GM12872 (cell line): ENCODE measurements at regions not wholly inside any gene's neighbourhood (a gene's known extent, or its start where the extent isn't known, plus 50 kb on each side); places are given as distances from the start of the nearest gene placed in this dataset.

ENCODE experiments used
- TF ChIP-seq, protein P1 (sequence below): IDR thresholded peaks from 3 replicates; pipeline ENCODE4 v1.5.1; 2011; ENCODE audit warnings: low read depth, mild to moderate bottlenecking, low read length, moderate library complexity; ENCODE audit not compliant: insufficient read depth

DNA sequence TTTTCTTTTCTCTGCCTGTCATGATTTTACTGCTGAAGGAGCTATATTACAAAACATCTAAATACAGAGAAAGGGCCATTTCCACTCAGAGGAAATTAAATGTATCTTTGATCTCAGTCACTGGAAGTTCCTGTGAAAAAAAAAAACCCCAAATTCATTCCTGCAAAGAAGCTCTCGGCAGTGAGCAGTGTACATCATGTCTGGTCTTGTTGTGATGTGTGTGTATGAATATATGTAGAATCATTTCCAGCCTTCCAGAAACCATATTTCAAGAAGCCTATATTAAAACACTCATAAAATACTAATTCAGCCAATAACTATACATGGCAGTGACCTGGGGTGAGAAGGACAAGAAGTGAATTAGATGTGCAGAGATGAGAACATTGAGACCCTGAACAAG, 393.2 kb upstream of the TENM4 start:
- TF ChIP-seq, protein P1, sequence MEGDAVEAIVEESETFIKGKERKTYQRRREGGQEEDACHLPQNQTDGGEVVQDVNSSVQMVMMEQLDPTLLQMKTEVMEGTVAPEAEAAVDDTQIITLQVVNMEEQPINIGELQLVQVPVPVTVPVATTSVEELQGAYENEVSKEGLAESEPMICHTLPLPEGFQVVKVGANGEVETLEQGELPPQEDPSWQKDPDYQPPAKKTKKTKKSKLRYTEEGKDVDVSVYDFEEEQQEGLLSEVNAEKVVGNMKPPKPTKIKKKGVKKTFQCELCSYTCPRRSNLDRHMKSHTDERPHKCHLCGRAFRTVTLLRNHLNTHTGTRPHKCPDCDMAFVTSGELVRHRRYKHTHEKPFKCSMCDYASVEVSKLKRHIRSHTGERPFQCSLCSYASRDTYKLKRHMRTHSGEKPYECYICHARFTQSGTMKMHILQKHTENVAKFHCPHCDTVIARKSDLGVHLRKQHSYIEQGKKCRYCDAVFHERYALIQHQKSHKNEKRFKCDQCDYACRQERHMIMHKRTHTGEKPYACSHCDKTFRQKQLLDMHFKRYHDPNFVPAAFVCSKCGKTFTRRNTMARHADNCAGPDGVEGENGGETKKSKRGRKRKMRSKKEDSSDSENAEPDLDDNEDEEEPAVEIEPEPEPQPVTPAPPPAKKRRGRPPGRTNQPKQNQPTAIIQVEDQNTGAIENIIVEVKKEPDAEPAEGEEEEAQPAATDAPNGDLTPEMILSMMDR, result no peak

DNA sequence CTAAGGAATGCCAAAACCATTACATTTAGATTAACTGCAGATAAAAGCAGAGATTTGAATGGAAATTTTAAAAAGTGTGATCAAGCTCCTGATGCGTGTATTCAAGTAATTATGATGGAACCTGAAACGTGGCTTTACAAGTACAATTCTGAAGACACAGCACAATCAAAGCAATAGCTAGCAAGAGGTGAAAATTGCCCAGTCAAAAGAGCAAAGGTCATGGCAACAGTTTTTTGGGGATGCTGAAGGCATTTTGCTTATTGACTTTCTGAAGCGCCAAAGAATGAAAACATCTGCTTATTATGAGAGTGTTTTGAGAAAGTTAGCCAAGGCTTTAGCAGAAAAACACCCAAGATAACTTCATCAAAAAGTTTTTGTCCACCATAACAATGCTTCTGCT, 389.6 kb upstream of the TENM4 start:
- TF ChIP-seq, protein P1, result no peak

DNA sequence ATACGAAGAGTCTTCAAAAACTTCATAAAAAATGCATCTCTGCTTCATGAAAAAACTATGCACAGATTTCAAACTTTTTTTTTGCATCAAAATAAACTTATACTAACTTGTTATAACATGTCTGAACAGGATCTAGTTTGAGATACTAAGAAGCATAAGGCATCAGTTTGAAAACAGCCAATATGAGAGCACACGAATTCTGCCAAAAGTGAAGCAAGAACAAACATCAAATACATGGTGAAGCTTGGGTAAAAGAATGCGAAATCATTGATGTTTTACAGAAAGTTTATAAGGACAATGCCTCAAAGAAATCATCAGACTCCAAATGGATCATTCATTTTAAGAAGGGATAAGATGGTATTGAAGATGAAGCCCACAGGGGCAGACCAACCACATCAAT, 389.1 kb upstream of the TENM4 start:
- TF ChIP-seq, protein P1, result no peak

DNA sequence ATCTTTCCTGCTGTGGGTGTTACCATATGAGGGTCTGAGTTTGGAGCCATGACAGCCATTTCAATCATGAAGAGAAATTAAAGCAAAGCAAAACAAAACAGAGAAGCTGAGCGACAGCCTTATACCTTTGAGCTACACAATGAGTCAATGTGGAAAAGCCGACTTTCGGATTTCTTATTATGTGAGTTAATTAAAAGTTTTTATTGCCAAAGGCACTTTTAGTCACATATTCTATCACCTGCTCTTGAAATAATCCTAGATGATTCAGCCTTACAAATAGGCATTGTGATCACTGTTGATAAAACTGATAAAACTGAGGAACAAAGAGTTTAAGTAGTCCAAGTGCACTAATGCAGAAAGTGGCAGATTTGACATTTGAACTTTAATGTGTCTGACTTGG, 381.9 kb upstream of the TENM4 start:
- TF ChIP-seq, protein P1, result no peak

DNA sequence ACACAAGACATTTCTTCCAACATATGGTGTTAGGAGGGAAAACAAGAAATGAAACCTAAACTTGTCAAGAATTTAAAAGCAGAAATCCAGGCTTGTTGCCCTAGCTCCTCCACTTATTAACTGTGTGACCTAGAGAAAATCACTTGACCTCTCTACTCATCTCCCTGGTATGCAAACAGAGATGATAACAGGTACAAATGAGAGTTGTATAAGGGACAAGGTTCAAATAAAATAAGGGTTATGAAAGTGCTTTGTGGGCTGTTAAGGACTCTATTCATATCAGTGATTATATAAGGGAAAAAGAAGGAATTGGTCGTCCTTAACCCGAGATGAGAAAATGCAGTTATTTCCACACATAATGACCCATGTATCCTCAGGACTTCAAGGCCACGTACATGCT, 372.7 kb upstream of the TENM4 start:
- TF ChIP-seq, protein P1, result no peak

DNA sequence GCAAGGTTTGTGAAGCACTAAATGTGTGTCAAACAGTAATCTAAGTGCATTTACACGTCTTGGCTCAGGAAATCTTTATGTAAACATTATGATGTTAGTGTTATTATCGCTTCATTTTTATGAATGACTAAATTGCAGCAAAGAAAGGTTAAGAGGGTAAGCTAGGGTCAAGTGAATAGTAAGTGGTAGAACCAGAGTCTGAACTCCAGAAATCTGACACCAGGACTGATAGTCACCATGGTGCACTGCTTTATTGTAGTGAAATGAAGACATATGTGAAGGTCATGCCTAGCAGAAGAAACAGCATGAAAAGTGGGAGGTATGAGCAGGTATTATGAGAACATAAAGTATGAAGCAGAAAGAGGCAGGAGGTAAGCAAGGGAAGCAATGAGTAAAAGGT, 368.7 kb upstream of the TENM4 start:
- TF ChIP-seq, protein P1, result no peak

DNA sequence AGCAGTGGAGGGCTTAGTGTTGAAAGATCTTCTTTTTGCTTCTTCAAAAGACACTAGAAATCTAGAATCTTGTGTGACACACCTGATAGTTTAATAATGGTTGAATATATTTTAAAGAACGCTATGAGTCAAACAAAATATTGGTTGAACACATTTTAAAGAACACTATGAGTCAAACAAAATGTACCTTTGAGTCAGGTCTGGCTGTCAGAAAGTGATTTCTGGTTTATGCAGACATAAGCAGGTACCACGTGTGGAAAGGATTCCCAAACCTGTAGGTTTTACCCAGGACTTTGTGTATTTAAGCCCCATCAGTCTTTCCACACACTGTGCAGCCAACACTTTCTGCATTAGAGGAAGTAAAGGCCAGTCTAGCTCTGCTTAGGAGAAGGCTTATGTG, 366.7 kb upstream of the TENM4 start:
- TF ChIP-seq, protein P1, result no peak

DNA sequence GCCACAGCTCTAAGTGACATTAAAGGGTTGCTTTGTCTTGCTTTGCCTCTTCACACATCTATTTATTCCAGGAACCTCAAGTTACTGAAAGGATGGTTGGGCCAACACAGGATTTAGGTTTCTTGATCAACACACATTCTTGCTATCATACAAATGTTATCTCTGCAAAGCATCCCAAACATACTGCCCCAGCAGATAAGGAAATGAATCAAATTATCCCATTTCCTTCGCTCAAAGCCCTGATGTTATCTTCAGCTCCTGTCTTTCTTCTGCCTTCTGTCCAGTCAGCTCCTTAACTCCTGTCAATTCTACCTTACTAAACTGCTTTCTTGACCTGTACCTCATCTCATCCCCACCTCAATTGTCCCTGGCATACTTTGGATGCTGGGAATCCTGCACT, 355.9 kb upstream of the TENM4 start:
- TF ChIP-seq, protein P1, result no peak
